SIG-M5 (cell line): ENCODE measurements at regions not wholly inside any gene's neighbourhood (a gene's known extent, or its start where the extent isn't known, plus 50 kb on each side); places are given as distances from the start of the nearest gene placed in this dataset.

Experiments
- DNase-seq: peaks from one replicate; lab custom pipeline; 2025; lab: John Stamatoyannopoulos, UW

DNA sequence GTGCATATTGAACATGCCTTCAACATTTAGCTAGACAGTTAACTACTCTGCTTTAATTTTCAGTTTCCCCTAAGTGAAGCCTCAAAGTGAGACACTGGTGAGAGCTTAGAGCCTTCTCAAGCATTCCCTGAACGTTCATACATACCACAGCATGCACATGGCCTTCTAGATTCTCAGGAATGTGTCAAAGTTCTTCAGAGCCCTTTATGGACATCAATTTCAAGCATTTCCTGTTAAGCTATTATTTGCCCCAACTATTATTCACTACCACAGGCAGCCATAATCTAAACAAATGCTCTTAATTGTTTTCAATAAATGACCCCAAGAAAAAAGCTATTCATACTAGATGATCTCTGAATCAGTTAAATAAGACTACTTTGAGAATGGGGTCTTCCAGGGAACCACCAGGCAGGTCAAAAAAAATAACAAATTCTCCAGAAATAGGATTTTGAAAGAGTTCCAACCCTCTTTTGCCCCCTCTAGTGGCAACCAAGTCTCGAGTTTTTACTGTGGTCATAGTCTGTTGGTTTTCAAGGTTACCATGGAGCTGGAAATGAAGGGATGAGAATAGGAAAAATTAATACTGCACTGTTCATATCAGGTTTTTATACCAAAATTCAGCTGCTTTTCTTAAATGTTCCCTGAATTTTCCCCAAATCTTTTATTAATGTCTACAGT lies 235.4 kb downstream of the RAB28 start:
- no peak for DNase-seq

DNA sequence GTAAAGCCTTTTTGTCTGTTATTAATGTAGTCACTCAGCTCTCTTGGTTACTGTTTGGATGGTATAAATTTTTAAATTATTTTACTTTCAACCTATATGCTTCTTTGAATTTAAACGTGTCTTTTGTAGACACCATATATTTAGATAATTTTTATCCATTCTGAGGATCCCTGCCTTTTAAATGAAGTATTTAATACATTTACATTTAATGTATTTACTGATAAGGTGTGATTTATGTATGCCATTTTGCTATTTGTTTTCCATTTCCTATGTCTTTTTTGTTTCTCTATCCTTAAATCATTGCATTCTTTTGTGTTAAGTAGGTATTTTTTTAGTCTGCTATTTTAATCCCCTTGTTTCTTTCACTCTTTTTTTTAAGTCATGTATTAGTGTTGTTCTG lies 238.0 kb downstream of the RAB28 start:
- DNase-seq: no peak

DNA sequence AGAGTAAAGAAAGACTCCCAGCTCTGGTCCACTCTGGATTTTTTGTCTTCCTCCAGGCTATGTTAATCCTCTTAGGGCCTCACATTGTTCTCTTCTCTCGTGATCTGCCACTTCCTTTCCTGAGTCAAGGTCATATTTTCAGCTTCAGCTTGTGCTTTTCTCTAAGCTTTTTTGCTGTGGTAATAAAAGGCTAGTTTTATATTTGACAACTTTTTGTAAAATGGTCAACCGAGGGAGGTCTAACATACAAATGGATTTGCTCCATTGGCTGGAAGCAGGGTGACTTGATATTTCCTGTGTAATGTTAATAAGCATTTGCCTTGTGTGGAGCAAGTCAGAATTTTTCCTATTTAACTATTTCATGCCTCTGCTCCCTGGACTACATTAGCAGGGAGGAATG lies 239.7 kb downstream of the RAB28 start:
- DNase-seq: no peak

DNA sequence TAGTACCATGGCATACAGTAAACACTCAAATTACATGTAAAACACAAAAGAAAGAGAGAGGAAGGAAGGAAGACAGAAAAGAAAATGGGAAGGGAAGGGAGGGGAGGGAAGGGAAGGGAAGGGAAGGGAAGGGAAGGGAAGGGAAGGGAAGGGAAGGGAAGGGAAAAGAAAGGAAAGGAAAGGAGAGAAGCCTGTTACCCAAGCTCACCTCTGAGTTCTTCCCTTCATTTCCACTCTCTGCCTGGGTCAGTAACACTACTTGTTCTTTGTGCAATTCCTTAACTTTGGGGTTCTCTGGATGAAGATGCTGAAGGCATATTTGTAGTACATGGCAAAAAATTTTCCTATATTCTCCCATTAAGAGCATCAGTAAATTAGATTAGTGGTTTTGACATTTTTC lies 241.0 kb downstream of the RAB28 start:
- no peak for DNase-seq

DNA sequence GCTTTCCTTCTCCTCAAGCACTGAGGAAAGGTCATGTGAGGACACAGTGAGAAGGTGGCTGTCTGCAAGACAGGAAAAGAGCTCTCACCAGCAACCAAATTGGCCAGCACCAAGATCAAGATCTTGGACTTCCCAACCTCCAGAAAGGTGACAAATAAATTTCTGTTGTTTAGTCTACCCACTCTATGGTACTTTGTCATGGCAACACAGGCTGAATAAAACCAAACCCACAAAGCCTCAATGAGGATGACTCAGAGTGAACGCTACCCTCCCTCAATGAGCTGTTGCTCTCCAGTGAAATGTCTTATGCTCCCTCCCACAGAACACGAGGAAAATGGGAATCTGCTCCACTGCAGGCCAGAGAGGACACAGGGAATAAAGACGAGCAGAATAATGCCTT lies 244.1 kb downstream of the RAB28 start:
- no peak for DNase-seq

DNA sequence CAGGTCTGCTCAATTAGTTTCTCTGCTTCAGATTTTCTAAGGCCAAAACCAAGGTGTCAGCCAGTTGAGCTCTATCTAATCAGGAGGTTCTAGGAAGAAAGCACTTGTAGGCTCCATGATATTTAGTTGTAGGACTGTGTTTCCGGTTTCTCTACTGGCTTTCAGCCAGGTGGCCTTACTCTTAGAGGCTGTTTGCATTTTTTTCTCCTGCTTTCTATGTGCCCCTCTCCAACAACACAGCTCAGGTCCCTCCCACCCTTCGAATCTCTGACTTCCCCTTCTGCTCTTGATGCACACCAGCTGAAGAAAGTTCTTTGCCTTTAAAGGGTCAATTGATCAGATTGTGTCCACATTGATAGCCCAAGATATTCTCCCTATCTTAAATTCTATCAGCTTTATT lies 245.2 kb downstream of the RAB28 start:
- DNase-seq: no peak

DNA sequence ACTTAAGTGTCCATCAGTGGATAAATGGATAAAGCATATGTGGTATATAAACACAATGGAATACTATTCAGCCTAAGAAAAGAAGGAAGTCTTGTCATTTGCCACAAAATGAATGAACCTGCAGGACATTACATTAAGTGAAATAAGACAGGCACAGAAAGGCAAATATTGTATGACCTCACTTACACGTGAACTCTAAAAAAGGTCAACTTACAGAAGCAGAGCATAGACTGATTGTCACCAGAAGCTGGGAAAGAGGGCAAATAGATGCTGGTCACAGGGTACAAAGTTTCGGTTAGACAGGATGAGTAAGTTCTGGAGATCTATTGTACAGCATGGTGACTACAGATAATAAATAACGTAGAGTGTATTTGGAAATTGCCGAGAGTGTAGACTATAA lies 247.7 kb downstream of the RAB28 start:
- no peak for DNase-seq

DNA sequence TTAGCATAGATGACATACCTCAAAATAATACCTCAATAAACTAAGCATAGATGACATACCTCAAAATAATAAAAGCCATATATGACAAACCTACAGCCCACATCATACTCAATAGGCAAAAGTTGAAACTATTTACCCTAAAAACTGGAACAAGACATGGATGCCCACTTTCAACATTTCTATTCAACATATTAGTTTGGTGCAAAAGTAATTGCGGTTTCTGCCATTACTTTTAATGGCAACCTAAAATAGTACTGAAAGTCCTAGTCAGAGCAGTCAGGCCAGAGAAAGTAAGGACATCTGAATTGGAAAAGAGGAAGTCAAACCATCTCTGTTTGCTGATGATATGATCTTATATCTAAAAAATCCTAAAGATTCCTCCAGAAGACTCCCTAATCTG lies 250.4 kb downstream of the RAB28 start:
- no peak for DNase-seq

DNA sequence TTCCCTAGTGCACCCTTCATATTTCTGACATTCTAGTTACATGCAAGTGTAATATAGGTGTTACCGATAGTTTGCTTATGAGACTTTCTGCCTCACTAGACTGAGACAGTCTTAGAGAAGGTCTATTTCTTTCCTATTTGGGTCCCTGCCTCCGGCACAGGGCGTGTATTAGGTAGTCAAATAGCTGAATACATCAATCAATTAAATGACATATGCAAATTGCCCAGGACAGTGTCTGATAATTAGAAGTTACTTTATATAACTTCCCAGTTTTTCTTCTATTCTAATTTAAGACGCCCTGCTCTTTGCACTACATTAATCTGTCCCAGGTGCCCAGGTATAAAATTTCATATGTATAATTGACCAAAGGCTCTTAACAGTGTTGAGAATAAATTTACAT lies 264.2 kb downstream of the RAB28 start:
- DNase-seq: no peak

DNA sequence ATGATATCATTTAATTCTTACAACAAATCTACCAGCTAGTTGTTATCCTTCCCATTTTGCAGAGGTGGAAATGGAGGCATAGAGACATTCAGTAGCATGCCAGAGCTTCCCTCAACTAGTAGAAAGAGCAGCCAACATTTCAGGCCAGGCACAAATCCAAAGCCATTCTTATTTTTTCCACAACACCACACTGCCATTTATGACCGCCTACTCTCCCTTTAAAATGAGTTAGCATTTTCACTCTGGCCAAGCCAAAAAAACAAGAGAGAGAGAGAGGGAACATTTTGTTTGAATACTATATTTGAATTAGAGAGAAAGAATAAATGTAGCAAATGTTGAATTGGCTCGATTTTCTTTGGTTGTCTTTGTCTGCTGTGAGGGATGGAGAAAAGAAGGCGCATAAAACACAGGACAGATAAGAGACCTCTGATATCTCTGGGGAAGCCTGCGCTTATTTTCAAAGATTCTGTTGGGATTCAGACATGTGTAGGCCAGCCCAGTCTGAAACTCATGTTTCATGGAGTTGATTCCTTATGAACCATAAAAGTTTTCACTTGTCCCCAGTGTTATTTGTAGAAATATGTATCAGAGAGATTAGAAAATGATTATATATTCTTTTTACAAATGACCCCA lies 265.7 kb downstream of the RAB28 start:
- no peak for DNase-seq

DNA sequence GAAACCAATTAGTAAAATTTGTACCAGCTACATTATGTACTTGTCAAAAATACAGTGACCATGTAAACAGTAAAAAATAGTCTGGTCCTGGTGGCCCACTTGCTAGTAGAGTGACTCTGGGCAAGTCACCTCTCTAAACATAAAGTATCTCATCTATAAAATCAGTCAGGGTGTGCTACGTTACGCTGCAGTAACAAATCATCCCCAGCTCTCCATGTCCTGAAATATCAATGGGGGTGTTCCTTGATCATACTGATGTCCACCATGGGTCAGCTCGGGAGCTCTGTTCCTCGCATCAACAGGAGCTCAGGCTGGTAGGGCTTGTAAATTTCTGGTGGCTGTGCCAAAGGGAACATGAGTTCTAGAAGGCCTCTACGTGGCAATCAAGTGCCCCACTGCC lies 268.6 kb downstream of the RAB28 start:
- DNase-seq: no peak

DNA sequence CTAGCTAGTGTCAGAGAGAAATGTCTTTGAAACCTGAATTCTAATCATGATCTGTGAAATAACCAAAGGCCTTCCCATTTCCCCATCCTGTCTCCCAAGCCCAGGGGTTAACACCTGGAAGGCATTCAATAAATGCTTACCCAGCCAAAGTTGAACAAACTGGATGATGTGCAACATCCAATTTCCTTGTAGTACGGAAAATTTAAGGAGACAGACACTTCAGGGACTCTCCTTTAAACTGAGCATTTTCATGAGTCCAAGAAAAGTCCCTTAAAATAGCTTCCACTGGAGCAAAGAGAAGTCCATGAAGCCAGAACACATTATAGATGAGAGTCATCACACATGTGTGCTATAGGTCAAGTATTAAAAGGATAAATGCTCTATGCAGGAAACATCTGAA lies 271.2 kb downstream of the RAB28 start:
- no peak for DNase-seq

DNA sequence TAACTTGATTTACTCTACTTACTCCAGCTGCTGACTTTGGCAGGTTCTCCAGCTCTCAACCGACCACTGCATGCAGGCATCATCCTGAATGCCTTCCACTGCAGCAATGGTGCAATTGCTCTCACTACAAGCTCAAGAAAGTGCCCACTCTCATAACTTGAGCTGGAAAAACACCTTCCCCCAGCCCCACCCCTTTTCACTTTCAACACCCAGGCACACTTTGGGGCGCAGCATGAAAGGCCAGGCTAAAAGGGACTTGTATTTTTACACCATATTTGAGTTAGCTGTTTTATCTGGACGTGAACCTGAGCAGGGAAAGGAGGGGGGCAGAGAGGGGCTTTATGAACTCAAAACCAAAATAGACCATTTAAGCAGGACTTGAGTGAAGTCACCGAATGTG lies 274.5 kb downstream of the RAB28 start:
- no peak for DNase-seq

DNA sequence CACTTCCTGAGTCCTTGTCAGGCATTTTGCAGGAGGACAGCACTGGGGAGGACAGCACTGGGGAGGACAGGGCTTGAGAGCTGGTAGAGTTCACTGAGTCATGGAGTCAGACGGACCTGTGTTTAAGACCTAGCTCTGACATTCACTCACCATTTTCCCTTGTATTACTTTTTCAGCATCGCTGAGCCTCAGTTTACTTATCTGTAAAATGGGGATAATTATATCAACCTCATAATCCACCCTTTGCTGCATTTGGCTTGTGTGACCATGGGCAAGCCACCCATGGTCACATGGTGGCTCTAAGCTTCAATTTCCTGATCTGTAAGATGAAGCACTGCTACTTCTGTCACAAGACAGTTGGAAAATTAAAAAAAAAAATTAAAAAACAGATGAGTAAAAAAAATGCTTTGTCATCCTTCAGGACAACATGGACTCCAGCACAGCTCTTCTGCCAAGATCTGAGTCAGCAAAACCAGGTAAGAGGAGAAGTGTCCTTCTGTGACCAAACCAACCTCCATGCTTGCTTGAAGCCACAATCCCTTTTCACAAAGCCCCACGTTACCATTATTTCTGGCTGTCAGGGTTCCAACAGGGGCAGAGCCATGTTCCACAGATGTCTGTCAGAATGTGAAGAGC lies 275.5 kb downstream of the RAB28 start:
- DNase-seq: no peak

DNA sequence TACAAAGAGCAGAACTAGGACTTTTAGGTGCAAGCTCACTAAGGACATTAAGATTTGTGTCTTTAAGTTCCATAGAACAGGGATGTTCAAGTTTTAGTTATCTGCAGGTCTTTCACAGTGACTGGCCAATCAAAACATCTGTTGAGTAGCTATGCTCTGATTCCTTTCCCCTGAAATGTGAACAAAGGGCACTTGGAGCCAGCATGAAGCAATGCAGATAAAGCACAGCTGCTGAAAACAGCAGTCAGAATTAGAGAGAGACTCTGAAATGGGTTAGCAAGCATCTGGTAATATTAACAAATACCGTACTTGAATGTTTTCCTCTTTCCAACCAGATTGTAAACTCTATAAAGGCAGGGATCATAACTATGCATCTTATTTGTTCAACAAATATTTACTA lies 276.9 kb downstream of the RAB28 start:
- DNase-seq: no peak

DNA sequence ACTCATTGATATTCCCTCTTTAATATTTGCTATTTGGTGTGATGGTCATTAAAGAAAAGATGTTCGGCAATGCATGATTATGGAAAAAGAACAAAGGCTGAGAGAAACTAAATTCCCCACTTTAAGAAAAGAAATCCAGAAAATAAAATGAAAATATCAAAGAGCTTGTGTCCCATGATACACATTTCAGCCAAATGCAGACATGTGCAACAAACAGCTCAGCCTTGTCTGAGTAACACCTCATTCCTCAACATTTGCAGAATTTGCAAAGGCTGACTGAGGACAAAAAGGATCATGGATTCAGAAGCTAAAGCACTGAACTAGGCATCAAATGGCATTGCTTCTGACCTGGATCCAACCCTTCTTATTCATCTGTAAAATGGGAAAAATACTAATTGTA lies 281.0 kb downstream of the RAB28 start:
- DNase-seq: no peak

DNA sequence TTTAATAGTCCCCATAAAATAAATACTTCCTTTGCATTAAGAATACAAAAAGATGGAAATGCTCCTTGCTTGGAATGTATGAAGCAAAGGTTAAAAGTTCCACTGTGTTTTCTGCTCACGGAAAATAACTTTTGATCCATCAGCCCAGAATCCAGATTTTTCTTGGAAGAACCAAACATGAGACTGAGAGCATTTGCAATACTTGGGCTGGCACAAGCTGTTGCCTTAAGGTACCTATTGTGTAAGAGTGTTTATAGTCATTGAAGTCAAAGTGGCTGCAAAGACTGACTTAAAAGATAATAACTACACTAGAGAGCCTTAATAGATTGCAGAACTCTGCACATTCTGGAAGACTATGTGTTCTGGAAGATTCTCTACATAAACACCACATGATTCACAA lies 281.4 kb downstream of the RAB28 start:
- no peak for DNase-seq

DNA sequence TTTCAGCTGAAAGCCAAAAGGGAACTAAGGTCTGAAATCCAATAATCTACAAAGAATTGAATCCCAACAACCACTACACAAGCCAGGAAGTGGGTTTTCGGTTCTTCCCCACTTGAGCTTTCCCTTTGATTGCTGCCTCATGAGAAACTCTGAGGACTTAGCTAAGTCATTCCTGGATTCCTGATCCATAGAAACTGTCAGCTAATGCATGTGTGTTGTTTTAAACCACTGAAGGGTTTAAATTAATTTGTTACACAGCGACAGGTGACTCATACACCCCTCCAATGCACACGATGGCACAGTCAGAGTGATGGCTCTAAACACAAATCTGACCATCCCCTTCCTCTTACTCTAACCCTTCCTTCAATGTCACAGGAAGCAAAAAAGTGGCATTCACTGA lies 282.9 kb downstream of the RAB28 start:
- no peak for DNase-seq

DNA sequence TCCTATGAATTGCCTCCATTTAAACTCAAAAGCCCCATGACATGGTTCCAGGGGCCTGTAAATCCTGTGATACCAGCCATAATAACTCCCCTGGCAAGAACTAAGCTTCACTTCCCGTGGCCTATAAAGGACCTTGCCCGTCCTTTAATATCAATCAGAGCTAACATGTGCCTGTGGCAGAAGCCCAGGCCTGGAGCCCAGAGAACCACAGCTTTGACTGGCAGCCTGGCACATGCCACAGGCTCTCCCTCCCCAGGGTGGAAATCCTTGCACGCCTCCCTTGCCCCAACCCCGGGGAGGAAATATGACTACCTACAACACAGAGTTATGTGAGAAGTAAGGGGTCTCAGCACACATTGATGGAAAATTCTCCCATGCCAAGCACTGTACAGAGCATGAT lies 287.4 kb downstream of the RAB28 start:
- DNase-seq: no peak

DNA sequence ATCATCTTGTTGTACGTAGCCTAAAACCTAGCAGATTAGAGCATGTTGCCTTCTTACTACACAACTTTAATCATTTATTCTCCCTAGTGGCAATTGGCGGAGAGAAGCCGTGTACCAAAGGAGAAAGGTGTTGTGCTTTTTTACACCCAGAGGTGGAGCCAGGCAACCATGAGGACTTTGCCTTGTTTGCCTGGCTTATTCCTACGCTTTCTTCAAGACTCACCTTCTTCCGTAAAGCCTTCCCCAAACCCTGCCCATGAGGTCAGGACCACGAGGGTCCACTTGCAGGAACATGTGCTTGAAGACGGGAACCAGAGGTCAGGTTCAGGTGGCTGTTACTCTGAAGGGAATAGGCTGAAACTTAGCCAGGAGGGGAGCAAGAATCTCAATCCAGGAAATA lies 290.5 kb downstream of the RAB28 start:
- DNase-seq: no peak

DNA sequence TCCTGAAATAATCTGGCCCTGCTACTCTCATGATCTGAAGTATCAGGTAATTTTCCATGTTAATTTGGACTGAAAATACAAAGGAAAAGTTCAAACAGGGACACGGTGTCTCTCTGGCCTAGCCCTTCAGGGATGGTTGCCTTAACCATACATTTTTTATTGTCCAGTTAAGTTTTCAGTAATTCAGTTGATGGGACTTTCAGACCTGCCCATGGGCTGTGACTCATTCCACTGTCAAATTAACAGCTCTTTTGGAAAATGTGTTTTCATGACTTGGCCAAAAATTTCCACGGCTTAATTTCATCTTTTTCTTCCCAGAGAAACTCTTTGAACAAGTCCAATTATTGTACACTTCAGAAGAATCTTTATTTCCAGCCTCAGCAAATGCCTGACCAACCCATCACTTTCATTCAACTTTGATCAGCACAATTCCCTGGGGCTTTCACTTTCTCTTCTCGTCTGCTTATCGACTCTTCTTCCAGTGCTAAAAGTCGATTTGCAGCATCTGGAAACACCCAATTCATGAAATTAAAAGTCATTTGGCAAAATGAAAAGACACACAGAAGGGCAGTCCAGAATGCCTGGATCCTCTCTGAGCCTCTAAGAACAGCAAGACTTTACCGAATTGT lies 293.9 kb downstream of the RAB28 start:
- DNase-seq: no peak

DNA sequence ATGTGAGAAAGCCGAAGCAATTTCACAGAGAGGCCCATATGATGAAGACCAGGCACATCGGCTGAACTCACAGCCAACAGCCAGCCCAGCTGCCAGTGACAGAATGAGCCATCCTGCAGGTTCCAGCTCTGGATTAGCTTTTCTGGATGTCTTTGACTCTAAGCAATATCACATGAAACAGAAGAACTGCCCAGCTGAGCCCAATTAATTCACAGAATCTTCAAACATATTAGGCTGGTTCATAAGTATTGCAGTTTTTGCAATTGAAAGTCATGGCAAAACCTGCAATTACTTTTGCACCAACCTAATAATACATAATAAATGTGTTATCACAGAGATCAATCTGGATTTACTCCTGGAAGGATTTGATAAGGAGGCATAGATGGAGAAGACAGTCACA lies 299.9 kb downstream of the RAB28 start:
- DNase-seq: no peak

DNA sequence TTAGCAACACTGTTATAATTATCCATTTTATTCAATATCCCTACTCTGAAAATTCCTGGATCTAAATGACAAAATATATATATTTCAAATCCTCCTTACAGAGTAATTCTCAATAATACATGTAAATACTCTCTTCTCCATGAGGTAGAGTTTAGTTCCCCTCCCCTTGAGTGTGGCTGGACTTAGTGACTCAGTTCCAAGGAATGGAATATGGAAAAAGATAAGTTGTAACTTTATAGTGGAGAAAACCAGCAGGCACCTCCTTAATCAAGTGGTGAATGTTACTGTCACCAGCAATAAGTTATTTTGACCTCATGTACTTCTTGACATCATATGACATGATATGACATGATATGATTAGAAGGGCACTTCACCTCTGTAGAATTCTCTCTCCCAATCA lies 302.0 kb downstream of the RAB28 start:
- no peak for DNase-seq
